Endothelial cell of umbilical vein (primary cell): ENCODE measurements at regions not wholly inside any gene's neighbourhood (a gene's known extent, or its start where the extent isn't known, plus 50 kb on each side); places are given as distances from the start of the nearest gene placed in this dataset.

Experiments used
- BruUV-seq: library from RNA; stranded (reverse); fragments of 400-500 nt; replicated peaks from 2 replicates; lab custom pipeline; 2021; lab: Mats Ljungman, UMichigan
- CTCF ChIA-PET: fragments of 300-600, 350-600 bp; sonication (Branson Sonifier 250); formaldehyde crosslinking; loops from one replicate; lab custom pipeline; 2021; ENCODE audit warnings: antibody characterized with exemption, inconsistent platforms; lab: Charles Lee
- POLR2A ChIA-PET: fragments of 300-600, 350-600 bp; sonication (Branson Sonifier 250); formaldehyde crosslinking; loops from one replicate; lab custom pipeline; 2021; ENCODE audit warnings: antibody characterized with exemption, inconsistent platforms; lab: Charles Lee
- DNase-seq: peaks from one replicate; pipeline ENCODE4 v3.0.0-alpha.2; 2011; ENCODE audit warnings: low read depth, low spot score
- FAIRE-seq: peaks from 2 replicates; lab custom pipeline; 2011; peaks lifted over from hg19 to GRCh38; lab: Jason Lieb, UNC
- H2AFZ ChIP-seq: 2 replicates; pipeline ENCODE4 v1.6.0; 2012; ENCODE audit warnings: low read depth, low read length, control low read depth, inconsistent platforms
- H3K27ac ChIP-seq: 2 replicates; pipeline ENCODE4 v1.5.1; 2011; ENCODE audit warnings: low read depth, mild to moderate bottlenecking, control low read depth, low read length, moderate library complexity; ENCODE audit not compliant: insufficient read depth
- H3K27me3 ChIP-seq, 2 experiments: 2 replicates each; pipeline versions ENCODE4 v1.6.0 to v1.6.1; 2011; ENCODE audit warnings: low read length in 2 of 2, mixed read lengths in 1 of 2; ENCODE audit not compliant: control insufficient read depth in 2 of 2, insufficient read depth in 2 of 2
- H3K36me3 ChIP-seq, 2 experiments: 2 replicates in 1 of 2; 3 replicates in 1 of 2; pipeline ENCODE4 v1.5.1; 2011; ENCODE audit warnings: low read length in 2 of 2, mild to moderate bottlenecking in 1 of 2, moderate library complexity in 1 of 2; ENCODE audit not compliant: control insufficient read depth in 2 of 2, insufficient read depth in 2 of 2; ENCODE audit errors: extremely low read depth in 1 of 2
- H3K4me1 ChIP-seq: 3 replicates; pipeline ENCODE4 v1.5.1; 2011; ENCODE audit warnings: mild to moderate bottlenecking, low read length; ENCODE audit not compliant: control insufficient read depth, insufficient read depth; ENCODE audit errors: extremely low read depth
- H3K4me2 ChIP-seq: 2 replicates; pipeline ENCODE4 v1.6.1; 2011; ENCODE audit warnings: low read length, control low read depth, mixed read lengths; ENCODE audit not compliant: insufficient read depth
- H3K4me3 ChIP-seq, 3 experiments: fragments of 200-600 bp in 1 of 3; sonication (generic), shearing (Covaris generic) in 1 of 3; replicated peaks in 1 of 3; 2 replicates each; pipeline ENCODE4 v1.5.1; 2011 to 2016; ENCODE audit warnings: control low read depth in 3 of 3, low read length in 3 of 3, mild to moderate bottlenecking in 2 of 3, inconsistent platforms in 1 of 3, low read depth in 1 of 3, moderate library complexity in 1 of 3; ENCODE audit not compliant: insufficient read depth in 1 of 3
- H3K79me2 ChIP-seq: 2 replicates; pipeline ENCODE4 v1.6.0; 2012; ENCODE audit warnings: low read length, inconsistent platforms; ENCODE audit not compliant: control insufficient read depth, insufficient read depth
- H3K9ac ChIP-seq: replicated peaks from 2 replicates; pipeline ENCODE3; 2011; ENCODE audit warnings: low read length, control low read depth; ENCODE audit not compliant: insufficient read depth; ENCODE audit errors: extremely low read depth
- H3K9me1 ChIP-seq: replicated peaks from 3 replicates; pipeline ENCODE4 v1.6.0; 2011; ENCODE audit warnings: mild to moderate bottlenecking, low read length; ENCODE audit not compliant: control insufficient read depth, insufficient read depth; ENCODE audit errors: extremely low read depth
- H3K9me3 ChIP-seq: replicated peaks from 2 replicates; pipeline ENCODE4 v1.5.1; 2012; ENCODE audit warnings: low read length, inconsistent platforms; ENCODE audit not compliant: control insufficient read depth, insufficient read depth
- H4K20me1 ChIP-seq: replicated peaks from 2 replicates; pipeline ENCODE3; 2011; ENCODE audit warnings: mild to moderate bottlenecking, low read length; ENCODE audit not compliant: control insufficient read depth, insufficient read depth; ENCODE audit errors: extremely low read depth
- EZH2 ChIP-seq: IDR thresholded peaks from 2 replicates; pipeline ENCODE4 v1.6.1; 2012; ENCODE audit warnings: borderline replicate concordance, low read depth, mild to moderate bottlenecking, moderate library complexity, low read length, inconsistent platforms; ENCODE audit not compliant: severe bottlenecking
- FOS ChIP-seq: IDR thresholded peaks from 2 replicates; pipeline ENCODE4 v1.6.1; 2011; ENCODE audit warnings: mild to moderate bottlenecking, low read length, moderate library complexity, borderline replicate concordance; ENCODE audit not compliant: insufficient read depth
- GATA2 ChIP-seq: IDR thresholded peaks from 2 replicates; pipeline ENCODE4 v1.7.0; 2011; ENCODE audit warnings: low read depth, mild to moderate bottlenecking, moderate library complexity, mixed read lengths, low read length; ENCODE audit not compliant: insufficient read length, insufficient read depth
- JUN ChIP-seq: IDR thresholded peaks from 2 replicates; pipeline ENCODE4 v1.6.1; 2011; ENCODE audit warnings: borderline replicate concordance, low read depth; ENCODE audit not compliant: insufficient read length, insufficient read depth
- MYC ChIP-seq: IDR thresholded peaks from one replicate; pipeline ENCODE4 v1.6.1; 2011; ENCODE audit warnings: mild to moderate bottlenecking, low read depth, low read length
- POLR2A ChIP-seq: IDR thresholded peaks from 2 replicates; pipeline ENCODE4 v1.6.1; 2012; ENCODE audit warnings: low read depth, mild to moderate bottlenecking, control low read depth, low read length
- POLR2AphosphoS5 ChIP-seq: IDR thresholded peaks from 2 replicates; pipeline ENCODE4 v1.6.1; 2012; ENCODE audit warnings: low read depth, mild to moderate bottlenecking, control low read depth, low read length, moderate library complexity; ENCODE audit not compliant: insufficient read depth
- dilution Hi-C: fragments of 300-500 bp; cut with MboI; formaldehyde crosslinking; loops from one replicate; pipeline ENCODE4 v1.15.0; 2019; ENCODE audit warnings: low sequenced_read_pairs; ENCODE audit not compliant: extremely low pct_ligation_motif_present
- intact Hi-C: fragments of 100-400 bp; cut with micrococcal nuclease; formaldehyde crosslinking; loops from one replicate; pipeline ENCODE4 v1.10.0; 2022
- TF ChIP-seq, protein P1 (sequence below), 2 donors: IDR thresholded peaks; 1 replicate in 1 of 2; 2 replicates in 1 of 2; pipeline ENCODE4 v1.5.1; 2011; ENCODE audit warnings: low read length in 2 of 2, mild to moderate bottlenecking in 2 of 2, moderate library complexity in 2 of 2, control low read depth in 1 of 2, inconsistent platforms in 1 of 2, low read depth in 1 of 2; ENCODE audit not compliant: insufficient read depth in 1 of 2; ENCODE audit errors: extremely low read depth in 1 of 2
- TF ChIP-seq, protein P2 (sequence below): IDR thresholded peaks from 2 replicates; pipeline ENCODE4 v1.6.1; 2011; ENCODE audit not compliant: insufficient read depth, insufficient read length

DNA sequence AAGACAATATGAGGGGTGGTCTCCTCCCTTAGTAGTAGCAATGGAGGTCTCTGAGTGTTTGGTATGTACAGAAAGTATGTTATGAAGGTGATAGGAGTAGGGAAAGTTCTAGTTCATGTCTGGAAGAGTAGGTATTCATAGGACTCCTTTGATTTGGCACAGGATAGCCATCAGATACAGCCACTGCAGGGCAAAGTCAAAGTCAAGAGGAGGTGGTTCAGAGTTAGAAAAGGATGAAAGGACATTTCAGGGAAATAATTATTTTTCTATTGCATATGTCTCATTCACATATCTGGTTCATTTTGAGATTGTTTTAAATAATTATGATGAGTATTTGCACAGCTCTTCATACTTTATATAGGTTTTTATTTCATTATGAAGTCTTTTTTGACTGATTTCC lies 381.1 kb downstream of the MFSD1 start:
- no TSS peak for BruUV-seq
- CTCF ChIA-PET: interaction anchor here (0.9 to 2.3 kb wide), 3 partner anchors 8 to 70 kb away, joined by 3 to 6 read pairs (median 3); no protein-coding TSS in a partner anchor
- intact Hi-C loops: no loop called here

More for the DNA sequence above, 381.1 kb downstream of the MFSD1 start:
- H3K9me3 ChIP-seq: no peaks in the 10 kb centered on the region
- H3K4me1 ChIP-seq: no peaks in the 10 kb centered on the region
- no peaks in the 10 kb centered on the region for H3K9me1 ChIP-seq
- no peak overlapping the region for H3K9ac ChIP-seq
- TF ChIP-seq EZH2 (no peak), FOS (no peak), MYC (no peak), POLR2AphosphoS5 (no peak), JUN (no peak), GATA2 (no peak), POLR2A (no peak)
- TF ChIP-seq, protein P1, sequence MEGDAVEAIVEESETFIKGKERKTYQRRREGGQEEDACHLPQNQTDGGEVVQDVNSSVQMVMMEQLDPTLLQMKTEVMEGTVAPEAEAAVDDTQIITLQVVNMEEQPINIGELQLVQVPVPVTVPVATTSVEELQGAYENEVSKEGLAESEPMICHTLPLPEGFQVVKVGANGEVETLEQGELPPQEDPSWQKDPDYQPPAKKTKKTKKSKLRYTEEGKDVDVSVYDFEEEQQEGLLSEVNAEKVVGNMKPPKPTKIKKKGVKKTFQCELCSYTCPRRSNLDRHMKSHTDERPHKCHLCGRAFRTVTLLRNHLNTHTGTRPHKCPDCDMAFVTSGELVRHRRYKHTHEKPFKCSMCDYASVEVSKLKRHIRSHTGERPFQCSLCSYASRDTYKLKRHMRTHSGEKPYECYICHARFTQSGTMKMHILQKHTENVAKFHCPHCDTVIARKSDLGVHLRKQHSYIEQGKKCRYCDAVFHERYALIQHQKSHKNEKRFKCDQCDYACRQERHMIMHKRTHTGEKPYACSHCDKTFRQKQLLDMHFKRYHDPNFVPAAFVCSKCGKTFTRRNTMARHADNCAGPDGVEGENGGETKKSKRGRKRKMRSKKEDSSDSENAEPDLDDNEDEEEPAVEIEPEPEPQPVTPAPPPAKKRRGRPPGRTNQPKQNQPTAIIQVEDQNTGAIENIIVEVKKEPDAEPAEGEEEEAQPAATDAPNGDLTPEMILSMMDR (IDR thresholded peaks at IDR 0.05; ENCODE audit: extremely low read depth in 1 of 2, insufficient read depth in 1 of 2, low read depth in 1 of 2, low read length in 2 of 2): no peak
- TF ChIP-seq, protein P2, sequence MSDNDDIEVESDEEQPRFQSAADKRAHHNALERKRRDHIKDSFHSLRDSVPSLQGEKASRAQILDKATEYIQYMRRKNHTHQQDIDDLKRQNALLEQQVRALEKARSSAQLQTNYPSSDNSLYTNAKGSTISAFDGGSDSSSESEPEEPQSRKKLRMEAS: no peak
- no peaks in the 10 kb centered on the region for H3K36me3 ChIP-seq
- no peak overlapping the region for H3K4me2 ChIP-seq
- no peaks in the 10 kb centered on the region for H3K27me3 ChIP-seq
- FAIRE-seq (no peak), DNase-seq (no peak)
- POLR2A ChIA-PET: no interaction called here
- no peak overlapping the region for H3K4me3 ChIP-seq
- no peak overlapping the region for H3K27ac ChIP-seq
- no peaks in the 10 kb centered on the region for H3K79me2 ChIP-seq
- H4K20me1 ChIP-seq: no peaks in the 10 kb centered on the region
- dilution Hi-C loops: no loop called here
- no peak overlapping the region for H2AFZ ChIP-seq
